GM23338 (cell line): ENCODE measurements at regions not wholly inside any gene's neighbourhood (a gene's known extent, or its start where the extent isn't known, plus 50 kb on each side); places are given as distances from the start of the nearest gene placed in this dataset.

ENCODE experiments used
- CREB1 ChIP-seq: fragments of 250-450 bp; sonication (Bioruptor Pico); IDR thresholded peaks from 2 replicates; pipeline ENCODE4 v1.5.0; 2020; ENCODE audit warnings: low read depth, mild to moderate bottlenecking, moderate library complexity
- CTCF ChIP-seq, 2 experiments: fragments of 200-600 bp in 1 of 2; sonication (generic) in 1 of 2; conservative IDR thresholded peaks; 2 replicates each; pipeline versions ENCODE4 v1.5.1 to v1.6.1; 2016 to 2017; ENCODE audit warnings: antibody characterized with exemption in 2 of 2, low read depth in 2 of 2, mild to moderate bottlenecking in 2 of 2, moderate library complexity in 1 of 2
- ETS1 ChIP-seq: IDR thresholded peaks from 2 replicates; pipeline ENCODE4 v1.6.1; 2016; ENCODE audit warnings: antibody characterized with exemption
- EZH2 ChIP-seq: fragments of 200-600 bp; sonication (generic); IDR thresholded peaks from one replicate; pipeline ENCODE4 v1.8.0; 2017; ENCODE audit warnings: antibody characterized with exemption, mild to moderate bottlenecking, low read depth; ENCODE audit not compliant: unreplicated experiment
- EZH2phosphoT487 ChIP-seq: fragments of 200-600 bp; sonication (generic); IDR thresholded peaks from one replicate; pipeline ENCODE4 v1.8.1; 2018; ENCODE audit warnings: antibody characterized with exemption; ENCODE audit not compliant: unreplicated experiment
- POLR2AphosphoS5 ChIP-seq: IDR thresholded peaks from 2 replicates; pipeline ENCODE4 v1.6.1; 2016; ENCODE audit warnings: antibody characterized with exemption, low read depth
- REST ChIP-seq: IDR thresholded peaks from one replicate; pipeline ENCODE4 v1.6.1; 2018; ENCODE audit warnings: antibody characterized with exemption; ENCODE audit not compliant: unreplicated experiment
- STAT1 ChIP-seq: IDR thresholded peaks from one replicate; pipeline ENCODE4 v1.6.1; 2016; ENCODE audit warnings: antibody characterized with exemption; ENCODE audit not compliant: unreplicated experiment
- ZNF114 ChIP-seq: fragments of 250-450 bp; sonication (Bioruptor Pico); IDR thresholded peaks from 2 replicates; pipeline ENCODE4 v1.5.0; 2020; ENCODE audit warnings: mild to moderate bottlenecking, moderate library complexity
- ZNF331 ChIP-seq: fragments of 250-450 bp; sonication (Bioruptor Pico); IDR thresholded peaks from 2 replicates; pipeline ENCODE4 v1.5.0; 2020; ENCODE audit warnings: low read depth, mild to moderate bottlenecking, moderate library complexity

- no peak for TF ChIP-seq CTCF (conservative IDR thresholded peaks at IDR 0.05; ENCODE audit: low read depth in 2 of 2)
- no peak for TF ChIP-seq EZH2phosphoT487
- no peak for TF ChIP-seq ZNF114 (CRISPR knock-in tag)
- no peak for TF ChIP-seq POLR2AphosphoS5
- TF ChIP-seq REST, result no peak
- TF ChIP-seq ETS1, result no peak
- no peak for TF ChIP-seq EZH2
- TF ChIP-seq ZNF331, result no peak
- TF ChIP-seq CREB1 (CRISPR knock-in tag), result no peak
- no peak for TF ChIP-seq STAT1
These were observed 358.0 kb upstream of the POU1F1 start for GRCh38 chr3:87634426-87634825.
